ENCODE measurements at regions not wholly inside any gene's neighbourhood (a gene's known extent, or its start where the extent isn't known, plus 50 kb on each side); places are given as distances from the start of the nearest gene placed in this dataset.

DNA sequence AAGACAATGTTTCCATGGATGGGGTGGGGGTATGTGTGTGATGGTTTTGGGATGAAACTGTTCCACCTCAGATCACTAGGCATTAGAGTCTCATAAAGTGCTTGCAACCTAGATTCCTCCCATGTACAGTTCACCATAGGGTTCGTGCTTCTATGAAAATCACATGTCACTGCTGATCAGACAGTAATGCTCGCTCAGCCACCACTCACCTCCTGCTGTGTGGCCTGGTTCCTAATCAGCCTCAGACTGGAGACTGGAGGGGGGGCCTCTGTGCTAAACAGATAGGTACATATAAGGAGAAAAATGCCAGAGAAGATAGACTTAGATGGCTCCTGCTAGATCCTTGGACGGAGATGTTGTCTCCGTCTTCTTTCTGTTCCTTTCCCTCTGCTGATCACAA, 1296.9 kb upstream of the SEL1L start:
- TF ChIP-seq, protein P1, sequence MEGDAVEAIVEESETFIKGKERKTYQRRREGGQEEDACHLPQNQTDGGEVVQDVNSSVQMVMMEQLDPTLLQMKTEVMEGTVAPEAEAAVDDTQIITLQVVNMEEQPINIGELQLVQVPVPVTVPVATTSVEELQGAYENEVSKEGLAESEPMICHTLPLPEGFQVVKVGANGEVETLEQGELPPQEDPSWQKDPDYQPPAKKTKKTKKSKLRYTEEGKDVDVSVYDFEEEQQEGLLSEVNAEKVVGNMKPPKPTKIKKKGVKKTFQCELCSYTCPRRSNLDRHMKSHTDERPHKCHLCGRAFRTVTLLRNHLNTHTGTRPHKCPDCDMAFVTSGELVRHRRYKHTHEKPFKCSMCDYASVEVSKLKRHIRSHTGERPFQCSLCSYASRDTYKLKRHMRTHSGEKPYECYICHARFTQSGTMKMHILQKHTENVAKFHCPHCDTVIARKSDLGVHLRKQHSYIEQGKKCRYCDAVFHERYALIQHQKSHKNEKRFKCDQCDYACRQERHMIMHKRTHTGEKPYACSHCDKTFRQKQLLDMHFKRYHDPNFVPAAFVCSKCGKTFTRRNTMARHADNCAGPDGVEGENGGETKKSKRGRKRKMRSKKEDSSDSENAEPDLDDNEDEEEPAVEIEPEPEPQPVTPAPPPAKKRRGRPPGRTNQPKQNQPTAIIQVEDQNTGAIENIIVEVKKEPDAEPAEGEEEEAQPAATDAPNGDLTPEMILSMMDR (IDR thresholded peaks at IDR 0.05; ENCODE audit: unreplicated experiment in 3 of 3) = no peak
- Mint-ChIP-seq H3K27me3 (ENCODE audit: low read depth) (no peaks in the 10 kb centered on the region), H3K36me3 (ENCODE audit: low read depth) (no peaks in the 10 kb centered on the region), H3K4me1 (no peaks in the 10 kb centered on the region), H3K27ac (no peak overlapping the region), H3K4me3 (no peak overlapping the region), H3K9me3 (no peaks in the 10 kb centered on the region)

DNA sequence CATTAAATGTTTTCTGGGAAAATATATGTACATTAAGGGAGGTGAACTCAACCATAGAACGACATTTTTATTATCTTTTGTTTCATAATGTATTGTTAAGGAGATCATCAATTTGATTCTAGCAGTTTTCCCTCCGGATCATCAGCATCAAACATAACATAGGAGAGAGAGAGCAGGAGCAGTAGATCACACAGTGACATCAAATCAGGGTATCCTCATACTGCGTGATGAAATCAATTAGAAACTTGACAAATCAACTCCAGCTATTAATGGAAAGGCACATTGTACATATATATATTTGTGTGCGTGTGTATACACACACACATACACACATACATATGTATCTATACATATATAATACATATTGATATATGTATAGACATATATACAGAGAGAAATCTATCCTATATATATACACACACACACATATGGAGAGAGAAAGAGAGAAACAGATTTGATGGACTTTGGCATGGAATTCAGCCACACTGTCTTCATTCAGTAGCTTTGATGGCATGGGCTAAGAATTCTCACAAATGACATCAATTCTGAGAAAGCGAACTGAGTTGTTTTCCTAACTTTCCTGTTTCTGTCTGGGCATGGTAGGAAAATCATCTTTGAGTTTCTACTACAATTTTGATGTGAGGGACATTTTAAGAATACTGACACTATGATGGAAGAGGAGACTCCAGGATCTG, 1302.8 kb upstream of the SEL1L start:
- no peak overlapping the region for H3K27ac Mint-ChIP-seq
- no peaks in the 10 kb centered on the region for H3K9me3 Mint-ChIP-seq
- H3K36me3 Mint-ChIP-seq (ENCODE audit: low read depth) = no peaks in the 10 kb centered on the region
- TF ChIP-seq, protein P1 (IDR thresholded peaks at IDR 0.05; ENCODE audit: unreplicated experiment in 3 of 3) = no peak
- H3K4me3 Mint-ChIP-seq = no peak overlapping the region
- H3K4me1 Mint-ChIP-seq = no peaks in the 10 kb centered on the region
- H3K27me3 Mint-ChIP-seq (ENCODE audit: low read depth) = no peaks in the 10 kb centered on the region

DNA sequence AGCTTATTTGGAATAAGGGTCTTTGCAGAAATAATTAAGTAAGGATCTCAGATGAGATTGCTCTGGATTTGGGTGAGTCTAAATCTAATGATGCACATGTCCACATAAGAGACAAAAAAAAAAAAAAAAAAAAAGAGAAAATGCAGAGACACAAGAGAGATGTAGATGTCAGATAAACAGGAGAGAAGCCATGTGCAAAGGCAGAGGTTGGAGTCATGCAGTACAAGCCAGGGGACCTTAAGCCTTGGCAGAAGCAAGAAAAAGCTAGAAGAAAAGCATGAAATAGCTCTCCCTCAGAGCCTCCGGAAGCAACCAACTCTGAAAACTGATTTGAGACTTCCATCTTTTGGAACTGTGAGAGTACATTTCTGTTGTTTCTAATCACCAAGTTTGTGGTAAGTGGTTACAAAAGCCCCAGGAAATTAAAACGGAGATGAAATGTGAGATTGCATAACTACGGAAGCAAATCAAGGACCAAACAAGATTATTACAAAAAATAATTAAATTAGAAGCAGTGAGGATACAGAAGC, 1304.0 kb upstream of the SEL1L start:
- no peak overlapping the region for H3K27ac Mint-ChIP-seq
- no peak overlapping the region for H3K4me3 Mint-ChIP-seq
- no peaks in the 10 kb centered on the region for H3K36me3 Mint-ChIP-seq (ENCODE audit: low read depth)
- no peaks in the 10 kb centered on the region for H3K9me3 Mint-ChIP-seq
- no peaks in the 10 kb centered on the region for H3K4me1 Mint-ChIP-seq
- TF ChIP-seq, protein P1 (IDR thresholded peaks at IDR 0.05; ENCODE audit: unreplicated experiment in 3 of 3) = no peak
- no peaks in the 10 kb centered on the region for H3K27me3 Mint-ChIP-seq (ENCODE audit: low read depth)

DNA sequence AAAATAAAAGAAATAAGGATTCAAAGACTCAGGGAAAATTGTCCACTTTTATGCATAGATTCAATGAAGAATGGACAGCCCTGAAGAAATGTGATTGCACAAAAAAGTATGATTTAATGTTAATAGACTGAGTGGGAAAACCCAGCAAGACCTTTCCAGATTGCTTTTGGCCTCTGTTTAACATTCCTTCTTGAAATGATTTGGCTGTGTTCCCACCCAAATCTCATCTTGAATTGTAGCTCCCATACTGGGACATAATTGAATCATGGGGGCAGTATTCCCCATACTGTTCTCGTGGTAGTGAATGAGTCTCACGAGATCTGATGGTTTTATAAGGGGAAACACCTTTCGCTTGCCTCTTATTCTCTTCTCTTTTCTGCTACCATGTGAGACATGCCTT, 1316.9 kb upstream of the SEL1L start:
- Mint-ChIP-seq H3K9me3 (peaks cover 3% of the 10 kb centered on the region), H3K27ac (peak overlapping the region in 1 of 3 experiments; percentile 20), H3K36me3 (ENCODE audit: low read depth) (no peaks in the 10 kb centered on the region), H3K4me3 (no peak overlapping the region), H3K27me3 (ENCODE audit: low read depth) (no peaks in the 10 kb centered on the region), H3K4me1 (peaks cover 21% of the 10 kb centered on the region)
- TF ChIP-seq, protein P1 (IDR thresholded peaks at IDR 0.05; ENCODE audit: unreplicated experiment in 3 of 3) = no peak

DNA sequence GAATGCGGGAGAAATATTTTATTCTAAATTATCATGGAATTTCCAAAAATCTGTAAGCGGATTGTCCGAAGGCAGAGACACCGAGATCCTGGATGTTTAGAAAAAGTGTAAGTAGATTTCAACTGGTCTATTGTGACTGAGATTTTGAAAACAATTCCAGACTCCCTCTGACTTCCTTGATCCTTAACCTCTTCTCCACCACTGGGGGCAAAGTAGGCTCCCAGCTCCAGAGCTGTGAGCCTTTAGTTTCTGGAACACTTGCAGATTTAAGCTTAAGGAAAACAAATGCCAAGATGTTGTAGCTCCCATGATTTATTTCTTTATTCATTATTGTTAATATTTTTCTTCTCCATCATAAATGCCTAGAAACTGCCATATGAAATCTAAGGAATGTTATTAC, 1320.5 kb upstream of the SEL1L start:
- H3K9me3 Mint-ChIP-seq = peaks cover 2% of the 10 kb centered on the region
- H3K27me3 Mint-ChIP-seq (ENCODE audit: low read depth) = peaks cover 3% of the 10 kb centered on the region
- H3K4me3 Mint-ChIP-seq = no peak overlapping the region
- peaks cover 30% of the 10 kb centered on the region for H3K4me1 Mint-ChIP-seq
- TF ChIP-seq, protein P1 (IDR thresholded peaks at IDR 0.05; ENCODE audit: unreplicated experiment in 3 of 3) = no peak
- H3K36me3 Mint-ChIP-seq (ENCODE audit: low read depth) = no peaks in the 10 kb centered on the region
- H3K27ac Mint-ChIP-seq = peak overlapping the region; percentile 2 to 83 (median 20)

DNA sequence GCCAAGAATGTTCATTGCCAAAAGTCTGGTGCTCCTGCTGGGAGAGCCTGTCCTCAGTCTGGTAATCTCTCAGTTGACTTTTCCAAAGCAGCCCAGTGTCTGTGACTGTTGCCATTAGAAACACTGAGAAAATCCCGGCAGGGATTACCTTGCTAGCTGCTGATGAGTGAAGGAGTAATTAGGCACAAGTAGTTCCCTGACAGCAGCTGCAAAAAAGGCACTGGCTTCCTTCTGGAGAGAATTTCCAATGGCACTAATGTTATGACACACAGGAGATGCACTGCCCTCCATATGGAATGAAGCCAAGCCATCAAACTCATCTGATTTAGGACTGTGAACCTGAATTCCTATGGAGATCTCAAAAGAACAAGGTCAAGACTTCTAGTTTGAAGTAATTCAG, 1321.2 kb upstream of the SEL1L start:
- Mint-ChIP-seq H3K9me3 (no peaks in the 10 kb centered on the region), H3K27me3 (ENCODE audit: low read depth) (peaks cover 3% of the 10 kb centered on the region), H3K4me3 (no peak overlapping the region), H3K36me3 (ENCODE audit: low read depth) (no peaks in the 10 kb centered on the region), H3K27ac (peak overlapping the region; percentile 2 to 83 (median 20)), H3K4me1 (peaks cover 30% of the 10 kb centered on the region)
- TF ChIP-seq, protein P1 (IDR thresholded peaks at IDR 0.05; ENCODE audit: unreplicated experiment in 3 of 3) = no peak
